Cardiac fibroblast (primary cell): ENCODE measurements at regions not wholly inside any gene's neighbourhood (a gene's known extent, or its start where the extent isn't known, plus 50 kb on each side); places are given as distances from the start of the nearest gene placed in this dataset.

Source experiments
- DNase-seq, 2 donors: peaks; one replicate each; pipeline versions ENCODE4 v3.0.0 to v3.0.0-alpha.2; 2010; ENCODE audit warnings: low read depth in 2 of 2
- H3K4me3 ChIP-seq, 2 donors: replicated peaks in 1 of 2; 1 replicate in 1 of 2; 2 replicates in 1 of 2; pipeline ENCODE4 v1.5.1; 2011; ENCODE audit warnings: low read depth in 2 of 2, low read length in 2 of 2, mild to moderate bottlenecking in 2 of 2, moderate library complexity in 1 of 2
- CTCF ChIP-seq: IDR thresholded peaks from one replicate; pipeline ENCODE4 v1.5.1; 2011; ENCODE audit warnings: low read depth, mild to moderate bottlenecking, low read length, inconsistent platforms

- no peak for TF ChIP-seq CTCF
- no peak overlapping the region for H3K4me3 ChIP-seq
- no peak for DNase-seq
Measured at GRCh38 chr3:107953722-107954121, 137.1 kb downstream of the CD47 start.

- TF ChIP-seq CTCF = no peak
- no peak overlapping the region for H3K4me3 ChIP-seq
- DNase-seq = peak; percentile 62 to 82
Measured at GRCh38 chr3:107951126-107951525, 139.7 kb downstream of the CD47 start.

- TF ChIP-seq CTCF = no peak
- no peak overlapping the region for H3K4me3 ChIP-seq
- DNase-seq = no peak
Measured at GRCh38 chr3:107950417-107950816, 140.4 kb downstream of the CD47 start.

GRCh38 chr3:107949394-107949970 is 141.3 kb downstream of the CD47 start:
- no peak overlapping the region for H3K4me3 ChIP-seq
- no peak for DNase-seq
- no peak for TF ChIP-seq CTCF

- no peak overlapping the region for H3K4me3 ChIP-seq
- DNase-seq = no peak
- TF ChIP-seq CTCF = no peak
Measured at GRCh38 chr3:107947203-107947602, 143.6 kb downstream of the CD47 start.

- no peak overlapping the region for H3K4me3 ChIP-seq
- no peak for TF ChIP-seq CTCF
- no peak for DNase-seq
Measured at GRCh38 chr3:107946700-107947099, 144.1 kb downstream of the CD47 start.
